CD4-positive, alpha-beta T cell (primary cell): ENCODE measurements at regions not wholly inside any gene's neighbourhood (a gene's known extent, or its start where the extent isn't known, plus 50 kb on each side); places are given as distances from the start of the nearest gene placed in this dataset.

ENCODE experiments used
- ATAC-seq: fragments of 200-7000 bp; cut with Tn5 transposase; one replicate; pipeline ENCODE4 v1.10.0; 2022; ENCODE audit warnings: mild to moderate bottlenecking; ENCODE audit not compliant: poor library complexity
- CTCF ChIA-PET: fragments of 350-600 bp; sonication (Branson Sonifier 250); formaldehyde crosslinking; loops from one replicate; lab custom pipeline; 2021; ENCODE audit warnings: antibody characterized with exemption, inconsistent platforms; lab: Charles Lee
- POLR2A ChIA-PET: fragments of 350-600 bp; sonication (Branson Sonifier 250); formaldehyde crosslinking; loops from one replicate; lab custom pipeline; 2021; ENCODE audit warnings: antibody characterized with exemption, inconsistent platforms; lab: Charles Lee
- DNase-seq, 14 experiments: peaks; one replicate each; pipeline ENCODE4 v3.0.0-alpha.2; 2013 to 2020; ENCODE audit warnings: mixed read lengths in 2 of 14
- H3K27ac ChIP-seq, 2 donors: one replicate each; pipeline versions ENCODE4 v1.5.1 to v1.7.0; 2013; ENCODE audit warnings: low read length in 2 of 2, low read depth in 1 of 2, mild to moderate bottlenecking in 1 of 2
- H3K27me3 ChIP-seq, 2 experiments: 1 replicate in 1 of 2; 2 replicates in 1 of 2; pipeline versions ENCODE4 v1.6.1 to v1.7.0; 2013; ENCODE audit warnings: low read length in 2 of 2, control low read depth in 1 of 2, mild to moderate bottlenecking in 1 of 2, moderate library complexity in 1 of 2; ENCODE audit not compliant: insufficient read depth in 2 of 2, control insufficient read depth in 1 of 2
- H3K36me3 ChIP-seq: one replicate; pipeline ENCODE4 v1.6.1; 2013; ENCODE audit warnings: low read length, control low read depth; ENCODE audit not compliant: insufficient read depth
- H3K4me1 ChIP-seq: one replicate; pipeline ENCODE4 v1.6.1; 2013; ENCODE audit warnings: low read length, control low read depth; ENCODE audit not compliant: insufficient read depth
- H3K4me3 ChIP-seq: one replicate; pipeline ENCODE4 v1.5.1; 2013; ENCODE audit warnings: mild to moderate bottlenecking, low read length, moderate library complexity
- H3K9me3 ChIP-seq, 2 experiments: 1 replicate in 1 of 2; 2 replicates in 1 of 2; pipeline versions ENCODE4 v1.6.1 to v1.7.0; 2013; ENCODE audit warnings: low read length in 2 of 2, mild to moderate bottlenecking in 2 of 2, control low read depth in 1 of 2, moderate library complexity in 1 of 2; ENCODE audit not compliant: control insufficient read depth in 1 of 2, insufficient read depth in 1 of 2
- H3K27ac Mint-ChIP-seq: one replicate; pipeline ENCODE4 v1.8.0; 2020; ENCODE audit warnings: mixed read lengths
- H3K27me3 Mint-ChIP-seq: one replicate; pipeline ENCODE4 v1.8.0; 2021; ENCODE audit warnings: mixed read lengths
- H3K36me3 Mint-ChIP-seq: one replicate; pipeline ENCODE4 v1.8.0; 2021; ENCODE audit warnings: low read depth, mixed read lengths
- H3K4me1 Mint-ChIP-seq: one replicate; pipeline ENCODE4 v1.8.0; 2021; ENCODE audit warnings: low read depth, mixed read lengths
- H3K4me3 Mint-ChIP-seq: one replicate; pipeline ENCODE4 v1.8.0; 2020; ENCODE audit warnings: mild to moderate bottlenecking, mixed read lengths
- H3K9me3 Mint-ChIP-seq: one replicate; pipeline ENCODE4 v1.8.0; 2020; ENCODE audit warnings: mixed read lengths
- CTCF ChIP-seq: fragments of 200-600 bp; IDR thresholded peaks from one replicate; pipeline ENCODE4 v1.8.0; 2022; ENCODE audit warnings: antibody characterized with exemption, mild to moderate bottlenecking
- intact Hi-C, 2 experiments: fragments of 100-400 bp; cut with DNase I in 1 of 2; cut with micrococcal nuclease in 1 of 2; formaldehyde crosslinking; loops; one replicate each; pipeline versions ENCODE4 v1.15.1 to v1.9.0; 2023 to 2025; cut with DNase I, micrococcal nuclease

- DNase-seq (no peak), ATAC-seq (no peak)
- Histone ChIP-seq H3K27ac (no peak overlapping the region), H3K4me1 (no peaks in the 10 kb centered on the region), H3K4me3 (no peak overlapping the region), H3K27me3 (no peaks in the 10 kb centered on the region), H3K36me3 (no peaks in the 10 kb centered on the region), H3K9me3 (no peaks in the 10 kb centered on the region)
- no peaks in the 10 kb centered on the region for H3K27me3 Mint-ChIP-seq
- ChIA-PET CTCF (no interaction called here), POLR2A (no interaction called here)
- no peaks in the 10 kb centered on the region for H3K36me3 Mint-ChIP-seq
- intact Hi-C loops: no loop called here
- no peak for TF ChIP-seq CTCF
- no peak overlapping the region for H3K27ac Mint-ChIP-seq
- peaks cover 2% of the 10 kb centered on the region for H3K9me3 Mint-ChIP-seq
- H3K4me1 Mint-ChIP-seq: no peaks in the 10 kb centered on the region
- H3K4me3 Mint-ChIP-seq: no peak overlapping the region
These were observed 317.0 kb downstream of the USP25 start for GRCh38 chr21:16046656-16047330.

- Mint-ChIP-seq H3K9me3 (peaks cover 2% of the 10 kb centered on the region), H3K4me1 (no peaks in the 10 kb centered on the region), H3K27me3 (no peaks in the 10 kb centered on the region), H3K36me3 (no peaks in the 10 kb centered on the region), H3K27ac (no peak overlapping the region), H3K4me3 (no peak overlapping the region)
- no peaks in the 10 kb centered on the region for H3K36me3 ChIP-seq
- H3K27ac ChIP-seq: no peak overlapping the region
- ChIA-PET POLR2A (no interaction called here), CTCF (no interaction called here)
- H3K4me3 ChIP-seq: no peak overlapping the region
- no peak for ATAC-seq
- no peak for TF ChIP-seq CTCF
- no peak for DNase-seq
- intact Hi-C loops: no loop called here
- no peaks in the 10 kb centered on the region for H3K27me3 ChIP-seq
- no peaks in the 10 kb centered on the region for H3K4me1 ChIP-seq
- H3K9me3 ChIP-seq: no peaks in the 10 kb centered on the region
These were observed 318.1 kb downstream of the USP25 start for GRCh38 chr21:16047904-16048303.

GRCh38 chr21:16055014-16055413 is 325.2 kb downstream of the USP25 start:
- intact Hi-C loops: no loop called here
- Mint-ChIP-seq H3K36me3 (no peaks in the 10 kb centered on the region), H3K4me3 (no peak overlapping the region), H3K9me3 (peaks cover 2% of the 10 kb centered on the region), H3K27me3 (no peaks in the 10 kb centered on the region), H3K4me1 (no peaks in the 10 kb centered on the region), H3K27ac (no peak overlapping the region)
- TF ChIP-seq CTCF: no peak
- DNase-seq: no peak
- ChIA-PET POLR2A (no interaction called here), CTCF (no interaction called here)
- no peaks in the 10 kb centered on the region for H3K4me1 ChIP-seq
- H3K27me3 ChIP-seq: no peaks in the 10 kb centered on the region
- no peaks in the 10 kb centered on the region for H3K36me3 ChIP-seq
- no peak for ATAC-seq
- H3K27ac ChIP-seq: no peak overlapping the region
- H3K9me3 ChIP-seq: peaks cover 0 to 4% of the 10 kb centered on the region in 2 experiments
- H3K4me3 ChIP-seq: no peak overlapping the region
